ENCODE measurements at regions not wholly inside any gene's neighbourhood (a gene's known extent, or its start where the extent isn't known, plus 50 kb on each side); places are given as distances from the start of the nearest gene placed in this dataset.

DNA sequence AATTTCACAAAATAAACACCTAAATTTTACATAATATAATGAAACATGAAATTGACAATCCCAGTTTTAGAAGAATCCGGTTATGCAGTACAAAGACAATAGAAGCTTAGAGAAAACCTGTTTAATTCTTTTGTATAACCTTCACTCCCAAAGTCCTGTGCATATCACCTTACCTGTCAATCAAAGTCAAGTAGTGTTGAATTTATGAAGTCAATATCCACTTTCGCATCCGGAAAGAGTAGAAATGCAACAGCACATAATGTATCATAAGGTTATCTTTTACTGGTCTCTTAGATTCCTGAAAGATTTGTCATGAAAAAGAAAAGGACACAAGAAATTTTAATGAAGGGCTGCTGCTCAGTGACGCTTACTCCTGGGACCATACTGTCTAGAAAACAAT lies 1112.6 kb downstream of the PCDH9 start:
- Histone ChIP-seq H3F3A (ENCODE audit: control insufficient read depth, insufficient read depth) (no peaks in the 10 kb centered on the region), H3K9me2 (replicated peaks; ENCODE audit: control insufficient read depth, low read length) (no peaks in the 10 kb centered on the region), H3K27me3 (ENCODE audit: control insufficient read depth, low read length) (no peaks in the 10 kb centered on the region), H3K79me2 (ENCODE audit: control insufficient read depth, low read length) (no peaks in the 10 kb centered on the region), H3K27ac (ENCODE audit: low read depth, low read length) (no peak overlapping the region), H3K9me3 (ENCODE audit: control insufficient read depth, insufficient read depth, low read length) (no peaks in the 10 kb centered on the region), H3K4me3 (ENCODE audit: low read length) (no peak overlapping the region), H3K36me3 (ENCODE audit: control insufficient read depth, low read length) (no peaks in the 10 kb centered on the region), H3K4me1 (ENCODE audit: control insufficient read depth, low read length) (no peaks in the 10 kb centered on the region), H3K4me2 (ENCODE audit: low read length) (no peak overlapping the region), H4K20me1 (ENCODE audit: control insufficient read depth, insufficient read depth, low read depth, low read length) (no peaks in the 10 kb centered on the region)
- TF ChIP-seq, protein P1, sequence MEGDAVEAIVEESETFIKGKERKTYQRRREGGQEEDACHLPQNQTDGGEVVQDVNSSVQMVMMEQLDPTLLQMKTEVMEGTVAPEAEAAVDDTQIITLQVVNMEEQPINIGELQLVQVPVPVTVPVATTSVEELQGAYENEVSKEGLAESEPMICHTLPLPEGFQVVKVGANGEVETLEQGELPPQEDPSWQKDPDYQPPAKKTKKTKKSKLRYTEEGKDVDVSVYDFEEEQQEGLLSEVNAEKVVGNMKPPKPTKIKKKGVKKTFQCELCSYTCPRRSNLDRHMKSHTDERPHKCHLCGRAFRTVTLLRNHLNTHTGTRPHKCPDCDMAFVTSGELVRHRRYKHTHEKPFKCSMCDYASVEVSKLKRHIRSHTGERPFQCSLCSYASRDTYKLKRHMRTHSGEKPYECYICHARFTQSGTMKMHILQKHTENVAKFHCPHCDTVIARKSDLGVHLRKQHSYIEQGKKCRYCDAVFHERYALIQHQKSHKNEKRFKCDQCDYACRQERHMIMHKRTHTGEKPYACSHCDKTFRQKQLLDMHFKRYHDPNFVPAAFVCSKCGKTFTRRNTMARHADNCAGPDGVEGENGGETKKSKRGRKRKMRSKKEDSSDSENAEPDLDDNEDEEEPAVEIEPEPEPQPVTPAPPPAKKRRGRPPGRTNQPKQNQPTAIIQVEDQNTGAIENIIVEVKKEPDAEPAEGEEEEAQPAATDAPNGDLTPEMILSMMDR (IDR thresholded peaks at IDR 0.05; ENCODE audit: low read depth, low read length, poor library complexity, severe bottlenecking): no peak
- no peak for TF ChIP-seq EZH2phosphoT487 (IDR thresholded peaks at IDR 0.05; ENCODE audit: borderline replicate concordance, low read length)

DNA sequence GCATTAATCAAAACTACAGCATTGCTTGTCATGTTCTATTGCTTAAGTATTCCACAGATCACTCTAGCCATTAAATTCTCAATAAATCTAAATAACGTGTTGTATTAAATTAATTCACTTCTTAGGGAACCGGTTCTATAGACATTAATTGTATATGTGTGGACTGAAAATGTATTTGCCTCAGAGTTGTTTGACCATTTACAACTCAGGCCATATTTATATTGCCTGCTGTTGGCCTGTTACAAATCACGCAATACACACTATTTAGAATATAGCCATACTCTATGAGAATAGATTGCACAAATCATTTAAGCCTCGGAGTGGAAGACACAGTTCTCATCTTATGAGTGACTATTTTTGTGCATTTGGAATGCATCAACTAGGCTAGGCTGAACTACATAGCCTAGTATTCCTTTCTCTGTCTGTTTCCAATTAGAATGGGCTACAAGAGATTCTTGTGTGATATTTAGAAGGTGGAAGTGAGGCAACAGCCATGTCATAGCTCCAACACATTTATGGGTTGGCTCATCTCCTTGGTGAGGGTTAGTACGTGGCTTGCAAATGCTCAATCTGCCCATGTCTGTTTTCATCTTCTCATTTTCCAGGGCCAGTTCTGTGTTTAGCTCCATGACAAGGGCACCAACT lies 1116.1 kb downstream of the PCDH9 start:
- no peaks in the 10 kb centered on the region for H3K4me1 ChIP-seq (ENCODE audit: control insufficient read depth, low read length)
- H3K36me3 ChIP-seq (ENCODE audit: control insufficient read depth, low read length): no peaks in the 10 kb centered on the region
- no peaks in the 10 kb centered on the region for H4K20me1 ChIP-seq (ENCODE audit: control insufficient read depth, insufficient read depth, low read depth, low read length)
- H3K9me2 ChIP-seq (replicated peaks; ENCODE audit: control insufficient read depth, low read length): no peaks in the 10 kb centered on the region
- no peaks in the 10 kb centered on the region for H3K27me3 ChIP-seq (ENCODE audit: control insufficient read depth, low read length)
- H3K27ac ChIP-seq (ENCODE audit: low read depth, low read length): no peak overlapping the region
- no peaks in the 10 kb centered on the region for H3K9me3 ChIP-seq (ENCODE audit: control insufficient read depth, insufficient read depth, low read length)
- no peak for TF ChIP-seq EZH2phosphoT487 (IDR thresholded peaks at IDR 0.05; ENCODE audit: borderline replicate concordance, low read length)
- TF ChIP-seq, protein P1 (IDR thresholded peaks at IDR 0.05; ENCODE audit: low read depth, low read length, poor library complexity, severe bottlenecking): no peak
- H3K79me2 ChIP-seq (ENCODE audit: control insufficient read depth, low read length): no peaks in the 10 kb centered on the region
- no peak overlapping the region for H3K4me2 ChIP-seq (ENCODE audit: low read length)
- no peaks in the 10 kb centered on the region for H3F3A ChIP-seq (ENCODE audit: control insufficient read depth, insufficient read depth)
- H3K4me3 ChIP-seq (ENCODE audit: low read length): no peak overlapping the region

DNA sequence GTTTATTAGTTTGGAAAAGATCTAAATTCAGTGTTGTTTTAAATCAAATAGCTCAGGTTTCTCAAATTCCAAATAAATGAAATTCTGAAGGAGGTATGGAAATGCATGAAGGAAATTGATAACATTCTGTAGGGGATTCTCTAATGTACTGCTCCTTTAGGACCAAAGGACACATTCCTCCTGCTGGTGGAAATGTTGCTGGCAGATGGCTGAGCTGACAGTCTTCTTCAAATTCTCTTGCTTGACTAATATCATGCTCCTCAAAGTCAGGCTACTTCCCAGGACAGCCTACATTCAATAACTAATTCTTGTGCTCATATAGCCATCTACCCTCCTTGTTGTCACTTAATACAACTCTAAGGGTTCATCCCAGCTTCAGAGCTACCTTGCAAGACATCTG lies 1118.5 kb downstream of the PCDH9 start:
- TF ChIP-seq, protein P1 (IDR thresholded peaks at IDR 0.05; ENCODE audit: low read depth, low read length, poor library complexity, severe bottlenecking): no peak
- no peaks in the 10 kb centered on the region for H3K27me3 ChIP-seq (ENCODE audit: control insufficient read depth, low read length)
- H3K27ac ChIP-seq (ENCODE audit: low read depth, low read length): no peak overlapping the region
- H3F3A ChIP-seq (ENCODE audit: control insufficient read depth, insufficient read depth): no peaks in the 10 kb centered on the region
- no peaks in the 10 kb centered on the region for H4K20me1 ChIP-seq (ENCODE audit: control insufficient read depth, insufficient read depth, low read depth, low read length)
- H3K4me2 ChIP-seq (ENCODE audit: low read length): no peak overlapping the region
- no peaks in the 10 kb centered on the region for H3K36me3 ChIP-seq (ENCODE audit: control insufficient read depth, low read length)
- H3K4me1 ChIP-seq (ENCODE audit: control insufficient read depth, low read length): no peaks in the 10 kb centered on the region
- no peaks in the 10 kb centered on the region for H3K79me2 ChIP-seq (ENCODE audit: control insufficient read depth, low read length)
- no peaks in the 10 kb centered on the region for H3K9me2 ChIP-seq (replicated peaks; ENCODE audit: control insufficient read depth, low read length)
- no peak overlapping the region for H3K4me3 ChIP-seq (ENCODE audit: low read length)
- H3K9me3 ChIP-seq (ENCODE audit: control insufficient read depth, insufficient read depth, low read length): no peaks in the 10 kb centered on the region
